ENCODE measurements at regions not wholly inside any gene's neighbourhood (a gene's known extent, or its start where the extent isn't known, plus 50 kb on each side); places are given as distances from the start of the nearest gene placed in this dataset.

- Histone ChIP-seq H3K9me2 (replicated peaks; ENCODE audit: insufficient read depth, low read length) (no peaks in the 10 kb centered on the region), H3F3A (ENCODE audit: insufficient read depth, low read length) (no peaks in the 10 kb centered on the region), H3K27ac (ENCODE audit: low read length) (no peak overlapping the region), H3K4me2 (ENCODE audit: low read depth, low read length) (no peak overlapping the region), H3K9me3 (replicated peaks; ENCODE audit: insufficient read depth, low read length) (no peaks in the 10 kb centered on the region), H3K27me3 (replicated peaks; ENCODE audit: insufficient read depth, low read length) (no peaks in the 10 kb centered on the region), H3K4me3 (ENCODE audit: low read length) (no peak overlapping the region), H3K79me2 (ENCODE audit: low read length) (no peaks in the 10 kb centered on the region), H3K4me1 (ENCODE audit: low read length) (no peaks in the 10 kb centered on the region), H4K20me1 (ENCODE audit: insufficient read depth, low read length) (no peaks in the 10 kb centered on the region), H2AFZ (ENCODE audit: low read length) (no peak overlapping the region), H3K9ac (ENCODE audit: low read length) (no peak overlapping the region), H3K36me3 (replicated peaks; ENCODE audit: insufficient read depth, low read length) (no peaks in the 10 kb centered on the region)
- DNase-seq = no peak
- TF ChIP-seq EZH2 (optimal IDR thresholded peaks at IDR 0.05; ENCODE audit: low read depth, low read length) (no peak), EZH2phosphoT487 (IDR thresholded peaks at IDR 0.05; ENCODE audit: low read length) (no peak), CTCF (IDR thresholded peaks at IDR 0.05; ENCODE audit: low read length) (no peak)
Observed at GRCh38 chr16:59391617-59392364, 657.7 kb upstream of the GOT2 start.

GRCh38 chr16:59385959-59386358 lies 651.8 kb upstream of the GOT2 start:
- no peak overlapping the region for H3K27ac ChIP-seq (ENCODE audit: low read length)
- H3K36me3 ChIP-seq (replicated peaks; ENCODE audit: insufficient read depth, low read length) = no peaks in the 10 kb centered on the region
- TF ChIP-seq EZH2phosphoT487 (IDR thresholded peaks at IDR 0.05; ENCODE audit: low read length) (no peak), CTCF (IDR thresholded peaks at IDR 0.05; ENCODE audit: low read length) (no peak), EZH2 (optimal IDR thresholded peaks at IDR 0.05; ENCODE audit: low read depth, low read length) (no peak)
- no peaks in the 10 kb centered on the region for H3K9me3 ChIP-seq (replicated peaks; ENCODE audit: insufficient read depth, low read length)
- DNase-seq = no peak
- no peaks in the 10 kb centered on the region for H3F3A ChIP-seq (ENCODE audit: insufficient read depth, low read length)
- no peaks in the 10 kb centered on the region for H3K27me3 ChIP-seq (replicated peaks; ENCODE audit: insufficient read depth, low read length)
- no peaks in the 10 kb centered on the region for H3K79me2 ChIP-seq (ENCODE audit: low read length)
- H3K9me2 ChIP-seq (replicated peaks; ENCODE audit: insufficient read depth, low read length) = no peaks in the 10 kb centered on the region
- H3K4me2 ChIP-seq (ENCODE audit: low read depth, low read length) = no peak overlapping the region
- H3K4me3 ChIP-seq (ENCODE audit: low read length) = no peak overlapping the region
- H2AFZ ChIP-seq (ENCODE audit: low read length) = no peak overlapping the region
- no peaks in the 10 kb centered on the region for H4K20me1 ChIP-seq (ENCODE audit: insufficient read depth, low read length)
- H3K4me1 ChIP-seq (ENCODE audit: low read length) = no peaks in the 10 kb centered on the region
- H3K9ac ChIP-seq (ENCODE audit: low read length) = no peak overlapping the region

GRCh38 chr16:59385491-59385890 lies 651.4 kb upstream of the GOT2 start:
- Histone ChIP-seq H3K27me3 (replicated peaks; ENCODE audit: insufficient read depth, low read length) (no peaks in the 10 kb centered on the region), H3K27ac (ENCODE audit: low read length) (no peak overlapping the region), H4K20me1 (ENCODE audit: insufficient read depth, low read length) (no peaks in the 10 kb centered on the region), H3K9me2 (replicated peaks; ENCODE audit: insufficient read depth, low read length) (no peaks in the 10 kb centered on the region), H3K4me2 (ENCODE audit: low read depth, low read length) (no peak overlapping the region), H2AFZ (ENCODE audit: low read length) (no peak overlapping the region), H3K4me1 (ENCODE audit: low read length) (no peaks in the 10 kb centered on the region), H3K79me2 (ENCODE audit: low read length) (no peaks in the 10 kb centered on the region), H3K36me3 (replicated peaks; ENCODE audit: insufficient read depth, low read length) (no peaks in the 10 kb centered on the region), H3K4me3 (ENCODE audit: low read length) (no peak overlapping the region), H3K9ac (ENCODE audit: low read length) (no peak overlapping the region), H3F3A (ENCODE audit: insufficient read depth, low read length) (no peaks in the 10 kb centered on the region), H3K9me3 (replicated peaks; ENCODE audit: insufficient read depth, low read length) (no peaks in the 10 kb centered on the region)
- no peak for DNase-seq
- no peak for TF ChIP-seq EZH2phosphoT487 (IDR thresholded peaks at IDR 0.05; ENCODE audit: low read length)
- no peak for TF ChIP-seq EZH2 (optimal IDR thresholded peaks at IDR 0.05; ENCODE audit: low read depth, low read length)
- TF ChIP-seq CTCF (IDR thresholded peaks at IDR 0.05; ENCODE audit: low read length) = no peak
